HFF-Myc (cell line): ENCODE measurements at regions not wholly inside any gene's neighbourhood (a gene's known extent, or its start where the extent isn't known, plus 50 kb on each side); places are given as distances from the start of the nearest gene placed in this dataset.
A peak's percentile ranks its signal among the peaks of the same experiment; 100 is the strongest.

ENCODE experiments used
- DNase-seq: peaks from one replicate; pipeline ENCODE4 v3.0.0-alpha.2; 2011; ENCODE audit warnings: low read depth; ENCODE audit errors: extremely low read depth
- H3K4me3 ChIP-seq: replicated peaks from 2 replicates; pipeline ENCODE4 v1.5.1; 2011; ENCODE audit warnings: low read depth, mild to moderate bottlenecking, control low read depth, low read length
- TF ChIP-seq, protein P1 (sequence below): IDR thresholded peaks from 2 replicates; pipeline ENCODE4 v1.5.1; 2012; ENCODE audit warnings: mild to moderate bottlenecking, low read depth, low read length, control low read depth; ENCODE audit errors: missing control alignments

DNA sequence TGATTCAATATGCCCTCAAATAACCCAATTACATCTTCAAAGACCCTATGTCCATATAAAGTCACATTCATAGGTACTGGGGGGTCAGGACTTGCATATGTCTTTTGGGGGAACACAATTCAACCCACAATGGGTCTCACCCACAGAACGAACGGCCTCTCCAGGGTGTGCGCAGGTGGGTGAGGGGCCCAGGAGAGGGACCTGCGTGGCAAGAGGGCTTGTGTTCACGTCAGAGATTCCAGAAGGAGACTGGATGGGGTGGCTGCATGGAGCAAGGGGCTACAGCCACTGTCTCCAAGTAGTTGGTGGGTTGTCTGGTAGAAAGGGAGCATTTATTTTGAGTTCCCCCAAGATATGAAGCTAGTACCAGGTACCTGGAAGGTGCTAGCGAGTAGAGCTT, 212.2 kb downstream of the SEC14L1 start:
- TF ChIP-seq, protein P1, sequence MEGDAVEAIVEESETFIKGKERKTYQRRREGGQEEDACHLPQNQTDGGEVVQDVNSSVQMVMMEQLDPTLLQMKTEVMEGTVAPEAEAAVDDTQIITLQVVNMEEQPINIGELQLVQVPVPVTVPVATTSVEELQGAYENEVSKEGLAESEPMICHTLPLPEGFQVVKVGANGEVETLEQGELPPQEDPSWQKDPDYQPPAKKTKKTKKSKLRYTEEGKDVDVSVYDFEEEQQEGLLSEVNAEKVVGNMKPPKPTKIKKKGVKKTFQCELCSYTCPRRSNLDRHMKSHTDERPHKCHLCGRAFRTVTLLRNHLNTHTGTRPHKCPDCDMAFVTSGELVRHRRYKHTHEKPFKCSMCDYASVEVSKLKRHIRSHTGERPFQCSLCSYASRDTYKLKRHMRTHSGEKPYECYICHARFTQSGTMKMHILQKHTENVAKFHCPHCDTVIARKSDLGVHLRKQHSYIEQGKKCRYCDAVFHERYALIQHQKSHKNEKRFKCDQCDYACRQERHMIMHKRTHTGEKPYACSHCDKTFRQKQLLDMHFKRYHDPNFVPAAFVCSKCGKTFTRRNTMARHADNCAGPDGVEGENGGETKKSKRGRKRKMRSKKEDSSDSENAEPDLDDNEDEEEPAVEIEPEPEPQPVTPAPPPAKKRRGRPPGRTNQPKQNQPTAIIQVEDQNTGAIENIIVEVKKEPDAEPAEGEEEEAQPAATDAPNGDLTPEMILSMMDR: no peak
- H3K4me3 ChIP-seq: no peak overlapping the region
- DNase-seq: no peak

DNA sequence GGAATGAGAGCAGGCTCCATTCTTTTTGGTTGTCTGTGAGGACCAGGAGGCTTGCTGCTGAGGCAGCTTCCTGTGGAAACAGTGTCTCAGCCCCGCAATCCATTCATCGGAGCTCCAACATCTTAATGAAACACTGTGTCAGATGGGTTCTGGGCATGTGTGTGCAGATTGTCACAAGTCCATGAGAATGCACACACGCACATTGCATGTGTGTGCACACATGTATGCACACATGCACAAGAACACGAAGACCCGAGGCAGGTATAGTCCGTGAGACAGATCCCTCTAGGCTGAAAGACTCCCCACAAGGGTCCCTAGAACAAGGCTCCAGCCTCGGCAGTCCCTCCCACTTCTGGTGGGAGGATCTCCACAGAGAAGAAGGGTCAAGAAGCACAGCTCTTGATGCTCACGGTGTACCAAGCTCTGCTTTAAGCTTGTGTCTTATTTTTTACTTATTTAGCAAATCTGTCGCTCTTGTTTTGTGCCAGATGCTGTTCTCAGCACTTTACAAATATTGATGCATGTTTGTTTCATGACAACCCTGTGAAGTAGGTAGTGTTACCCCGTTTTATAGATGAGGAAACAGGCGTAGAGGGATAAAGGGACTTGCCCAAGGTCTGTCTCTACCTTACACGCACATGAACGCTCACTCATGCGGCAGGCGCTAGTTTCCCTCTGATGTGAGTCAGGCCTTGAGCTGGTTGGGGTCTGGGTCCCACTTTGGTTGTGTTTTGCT, 213.1 kb downstream of the SEC14L1 start:
- DNase-seq: no peak
- TF ChIP-seq, protein P1: no peak
- H3K4me3 ChIP-seq: no peak overlapping the region

DNA sequence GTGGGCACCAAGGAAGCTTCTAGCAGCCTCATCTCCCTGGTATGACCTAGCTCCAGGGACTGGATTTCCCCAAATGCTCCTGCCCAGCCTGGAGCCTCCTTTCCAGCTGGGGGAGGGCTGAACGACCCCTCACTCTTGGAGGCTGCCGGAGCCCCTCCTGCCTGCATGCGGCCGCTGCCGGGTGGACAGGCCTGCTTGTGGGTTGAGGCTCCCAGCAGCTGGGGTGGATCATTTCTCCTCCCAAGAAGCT, 213.6 kb downstream of the SEC14L1 start:
- TF ChIP-seq, protein P1: no peak
- H3K4me3 ChIP-seq: no peak overlapping the region
- no peak for DNase-seq

DNA sequence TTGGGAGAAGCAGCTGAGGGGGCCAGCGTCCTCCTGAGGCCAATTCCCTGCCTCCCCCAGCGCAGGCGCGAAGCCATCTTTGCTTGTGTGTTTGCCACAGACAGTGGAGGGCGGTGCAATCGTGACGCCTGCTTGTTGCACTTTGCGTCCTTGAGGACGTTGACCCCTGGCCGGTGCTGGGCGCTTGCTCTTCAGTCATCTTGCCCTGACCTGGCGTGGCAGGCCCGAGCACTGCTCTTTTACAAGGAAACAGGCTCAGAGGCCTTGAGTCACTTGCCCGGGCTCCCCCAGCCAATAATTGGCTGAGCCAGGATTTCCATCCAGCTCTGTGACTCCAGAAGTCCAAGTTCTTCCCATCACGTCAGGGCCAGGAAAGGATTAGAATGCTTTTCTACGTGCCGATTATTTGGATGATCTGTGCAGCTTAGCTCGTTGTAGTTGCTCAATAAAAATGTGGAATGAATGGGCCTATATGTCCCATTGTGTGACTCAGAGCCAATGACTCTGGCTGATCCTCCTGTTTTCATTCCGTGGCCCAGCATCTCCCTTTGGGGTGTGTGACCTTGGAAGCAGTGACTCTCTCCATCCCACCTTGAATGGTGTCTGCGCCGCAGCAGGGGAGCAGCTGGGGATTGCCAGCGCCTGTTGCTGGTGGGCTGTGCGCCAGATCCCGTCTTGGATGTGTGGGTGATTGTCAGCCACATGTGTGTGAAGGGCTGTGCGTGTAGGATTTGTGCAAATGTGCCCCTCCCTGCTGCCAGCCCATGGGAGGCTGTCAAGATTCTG, 214.1 kb downstream of the SEC14L1 start:
- TF ChIP-seq, protein P1: no peak
- peak; percentile 79 for DNase-seq
- no peak overlapping the region for H3K4me3 ChIP-seq

DNA sequence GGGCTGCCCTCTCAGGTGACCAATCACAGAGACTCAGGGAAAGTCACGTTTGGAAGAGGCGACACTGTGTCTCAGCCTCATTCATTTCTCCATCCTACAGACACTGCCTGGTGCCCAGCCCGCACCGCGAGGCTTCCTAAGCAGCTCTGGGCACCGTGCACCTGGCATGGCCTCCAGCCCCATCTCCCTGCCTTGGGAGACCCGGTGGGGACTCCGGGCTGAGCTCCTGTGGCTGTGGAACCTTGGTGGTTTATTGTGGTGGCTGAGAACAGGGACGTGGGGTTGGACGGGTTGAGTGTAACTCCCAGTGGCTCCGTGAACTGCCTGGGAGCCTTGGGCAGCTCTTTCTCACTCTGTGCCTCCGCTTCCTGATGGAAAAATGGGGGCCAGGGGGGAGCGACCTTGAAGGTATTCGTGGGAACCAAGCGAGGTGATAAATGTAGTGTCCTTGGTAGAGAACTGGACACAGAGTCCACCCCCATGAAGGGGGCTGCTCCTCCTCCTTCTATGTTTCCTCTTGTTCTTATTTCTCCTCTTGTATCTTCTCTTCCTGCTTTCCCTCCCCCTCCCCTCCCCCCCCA, 215.4 kb downstream of the SEC14L1 start:
- no peak overlapping the region for H3K4me3 ChIP-seq
- DNase-seq: no peak
- TF ChIP-seq, protein P1: no peak

DNA sequence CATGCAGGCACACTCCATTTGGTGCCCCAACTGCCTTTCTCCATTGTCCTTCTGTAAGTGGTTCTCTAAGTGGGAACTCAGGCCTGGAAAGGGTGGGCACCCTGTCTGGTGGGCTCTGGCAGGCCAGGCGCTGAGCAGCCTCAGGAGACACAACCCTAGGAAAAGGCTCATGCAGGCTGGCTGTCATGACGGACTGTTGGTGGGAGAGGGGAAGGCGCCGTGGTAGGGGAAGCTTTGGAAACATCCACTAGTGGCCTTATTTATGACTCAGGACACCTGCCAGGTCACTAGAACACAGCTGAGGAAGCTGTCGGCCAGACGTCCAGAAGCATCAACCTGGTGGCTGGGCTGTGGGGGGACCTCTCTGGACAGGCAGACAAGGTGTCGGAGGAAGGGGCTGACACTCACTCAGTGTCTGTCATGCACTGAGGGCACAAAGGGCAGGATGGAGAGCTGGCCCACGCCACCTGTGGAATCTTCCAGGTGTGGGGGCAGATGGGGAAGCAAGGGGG, 216.0 kb downstream of the SEC14L1 start:
- no peak overlapping the region for H3K4me3 ChIP-seq
- no peak for DNase-seq
- TF ChIP-seq, protein P1: no peak
